BJ (cell line): ENCODE measurements at regions not wholly inside any gene's neighbourhood (a gene's known extent, or its start where the extent isn't known, plus 50 kb on each side); places are given as distances from the start of the nearest gene placed in this dataset.

ENCODE experiments used
- CTCF ChIA-PET: fragments of 350-600 bp; formaldehyde crosslinking; extraction: SDS; loops from one replicate; lab custom pipeline; 2021; ENCODE audit warnings: antibody characterized with exemption, inconsistent platforms; lab: Yijun Ruan, JAX
- POLR2A ChIA-PET: fragments of 300-600 bp; sonication (Branson Sonifier 250); formaldehyde crosslinking; extraction: SDS; loops from one replicate; lab custom pipeline; 2021; ENCODE audit warnings: antibody characterized with exemption; lab: Charles Lee
- DNase-seq: peaks from one replicate; pipeline ENCODE4 v3.0.0-alpha.2; 2011; ENCODE audit warnings: low read depth
- H3K27me3 ChIP-seq: 2 replicates; pipeline ENCODE4 v1.6.0; 2011; ENCODE audit warnings: low read length; ENCODE audit not compliant: control insufficient read depth, insufficient read depth
- H3K36me3 ChIP-seq: 2 replicates; pipeline ENCODE4 v1.5.1; 2011; ENCODE audit warnings: low read length; ENCODE audit not compliant: control insufficient read depth, insufficient read depth
- H3K4me3 ChIP-seq: 2 replicates; pipeline ENCODE4 v1.5.1; 2011; ENCODE audit warnings: low read depth, mild to moderate bottlenecking, control low read depth, low read length
- CTCF ChIP-seq: IDR thresholded peaks from 2 replicates; pipeline ENCODE4 v1.5.1; 2011; ENCODE audit warnings: low read depth, mild to moderate bottlenecking, control low read depth, inconsistent platforms, low read length, moderate library complexity; ENCODE audit not compliant: insufficient read depth

GRCh38 chr11:111128076-111128870 is 117.3 kb upstream of the POU2AF2 start:
- H3K27me3 ChIP-seq = no peaks in the 10 kb centered on the region
- CTCF ChIA-PET = no interaction called here
- no peak overlapping the region for H3K4me3 ChIP-seq
- TF ChIP-seq CTCF = no peak
- no peak for DNase-seq
- POLR2A ChIA-PET = no interaction called here
- no peaks in the 10 kb centered on the region for H3K36me3 ChIP-seq

- POLR2A ChIA-PET = no interaction called here
- no peak overlapping the region for H3K4me3 ChIP-seq
- peaks cover 1% of the 10 kb centered on the region; the same call in 1 of the 2 replicates for H3K27me3 ChIP-seq
- CTCF ChIA-PET = interaction anchor here (0.6 to 1.2 kb wide), 3 partner anchors 13 to 113 kb away, joined by 3 to 4 read pairs (median 4); no protein-coding TSS in a partner anchor
- no peak for TF ChIP-seq CTCF
- DNase-seq = no peak
- H3K36me3 ChIP-seq = no peaks in the 10 kb centered on the region
Observed at GRCh38 chr11:111124724-111125123, 120.8 kb upstream of the POU2AF2 start.

DNA sequence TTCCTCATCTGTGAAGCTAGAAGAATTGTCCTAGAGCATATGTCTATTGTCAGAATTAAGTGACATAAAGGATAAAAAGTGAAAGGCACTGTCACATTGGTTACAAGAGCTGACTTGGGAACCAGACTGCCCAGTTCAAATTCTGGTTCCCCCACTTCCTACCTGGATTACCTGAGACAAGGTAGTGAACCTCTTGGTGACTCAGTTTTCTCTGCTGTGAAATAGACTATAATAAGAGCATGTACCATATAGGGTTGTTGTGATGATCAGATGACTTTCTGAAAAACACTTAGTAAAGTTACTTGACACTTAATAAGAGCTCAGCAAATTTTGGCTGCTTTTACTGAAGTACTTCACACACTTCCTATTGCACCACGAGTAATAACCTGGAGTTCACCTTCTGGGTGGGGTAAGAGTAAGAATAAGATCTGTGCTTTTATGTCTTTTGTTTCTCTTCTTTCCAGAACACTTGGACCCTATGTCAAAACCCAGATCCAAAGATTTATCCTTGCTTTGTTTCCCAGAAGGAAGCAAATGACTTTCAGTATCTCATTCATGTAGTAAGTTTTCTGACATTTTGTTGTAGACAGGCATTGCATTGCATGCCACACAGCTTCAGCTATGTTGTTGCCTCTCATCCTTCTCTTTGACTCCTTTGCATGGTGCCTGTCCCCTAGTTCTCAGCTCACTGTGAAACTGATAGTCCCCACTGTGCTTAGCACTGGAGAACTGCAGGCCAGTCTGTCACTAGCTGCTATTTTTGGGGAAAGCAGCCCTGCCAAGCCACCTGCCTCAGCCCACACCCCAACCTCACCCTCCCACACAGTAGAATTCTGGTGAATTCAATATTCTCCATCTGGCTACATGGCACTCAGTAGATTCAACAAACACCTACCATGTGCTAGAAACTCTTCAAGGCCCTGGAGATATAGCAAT is 121.8 kb upstream of the POU2AF2 start:
- DNase-seq = no peak
- Histone ChIP-seq H3K36me3 (no peaks in the 10 kb centered on the region), H3K4me3 (no peak overlapping the region), H3K27me3 (peaks cover 1% of the 10 kb centered on the region; the same call in 1 of the 2 replicates)
- TF ChIP-seq CTCF = no peak
- CTCF ChIA-PET = interaction anchor here (0.6 to 1.2 kb wide), 2 partner anchors 16 to 112 kb away, joined by 3 to 4 read pairs; no protein-coding TSS in a partner anchor
- POLR2A ChIA-PET = no interaction called here

DNA sequence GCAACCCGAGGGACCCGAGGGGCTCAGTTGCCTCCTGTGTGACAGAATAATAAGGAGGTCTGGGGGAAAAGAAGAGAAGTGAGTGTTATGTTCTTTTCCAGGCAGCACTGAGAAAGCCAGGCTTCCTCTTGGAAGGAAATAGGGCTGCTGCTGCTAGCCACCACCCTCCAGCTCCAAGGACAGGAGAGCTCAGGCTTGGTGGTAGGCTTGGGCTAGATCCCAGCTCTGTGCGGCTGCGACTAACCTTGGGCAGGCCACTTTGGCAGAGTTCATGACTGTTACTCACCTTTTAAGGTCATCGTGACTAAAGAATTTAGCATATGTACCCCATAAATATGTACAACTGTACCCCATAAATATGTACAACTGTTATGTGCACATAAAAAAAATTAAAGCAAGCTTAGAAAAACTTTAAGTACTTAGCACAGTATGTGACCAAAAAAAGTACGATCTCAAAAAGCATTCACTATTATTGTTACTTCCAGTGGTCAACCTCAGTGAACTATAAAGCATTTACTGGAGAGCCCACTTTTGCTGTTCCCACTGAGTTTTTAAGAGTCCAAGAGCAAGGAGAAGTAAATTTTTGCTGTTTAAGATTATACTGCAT is 124.7 kb upstream of the POU2AF2 start:
- no peak for TF ChIP-seq CTCF
- H3K27me3 ChIP-seq = peaks cover 1% of the 10 kb centered on the region; the same call in 1 of the 2 replicates
- no peak for DNase-seq
- H3K4me3 ChIP-seq = no peak overlapping the region
- POLR2A ChIA-PET = no interaction called here
- H3K36me3 ChIP-seq = no peaks in the 10 kb centered on the region
- CTCF ChIA-PET = no interaction called here
